ENCODE measurements at regions not wholly inside any gene's neighbourhood (a gene's known extent, or its start where the extent isn't known, plus 50 kb on each side); places are given as distances from the start of the nearest gene placed in this dataset.

GRCh38 chr1:5601516-5601915 is 390.7 kb downstream of the NPHP4 start:
- 50% methylated on average over 19 of the region's 21 CpGs for WGBS (ENCODE audit: insufficient coverage, low coverage, low lambda C conversion rate, missing lambda C conversion rate)
- H3K4me1 ChIP-seq = peaks cover 0 to 9% (median 0%) of the 10 kb centered on the region in 4 donors
- H3K27me3 ChIP-seq = no peaks in the 10 kb centered on the region
- no peak overlapping the region for H3K4me3 ChIP-seq
- no peak overlapping the region for H3K27ac ChIP-seq
- ATAC-seq = no peak
- no peak for DNase-seq
- intact Hi-C loops (cut with DNase I) = no loop called here
- no peaks in the 10 kb centered on the region for H3K36me3 ChIP-seq
- TF ChIP-seq CTCF (IDR thresholded peaks at IDR 0.05) = no peak
- no peak for TF ChIP-seq POLR2A (IDR thresholded peaks at IDR 0.05)
- H3K9me3 ChIP-seq = no peaks in the 10 kb centered on the region

DNA sequence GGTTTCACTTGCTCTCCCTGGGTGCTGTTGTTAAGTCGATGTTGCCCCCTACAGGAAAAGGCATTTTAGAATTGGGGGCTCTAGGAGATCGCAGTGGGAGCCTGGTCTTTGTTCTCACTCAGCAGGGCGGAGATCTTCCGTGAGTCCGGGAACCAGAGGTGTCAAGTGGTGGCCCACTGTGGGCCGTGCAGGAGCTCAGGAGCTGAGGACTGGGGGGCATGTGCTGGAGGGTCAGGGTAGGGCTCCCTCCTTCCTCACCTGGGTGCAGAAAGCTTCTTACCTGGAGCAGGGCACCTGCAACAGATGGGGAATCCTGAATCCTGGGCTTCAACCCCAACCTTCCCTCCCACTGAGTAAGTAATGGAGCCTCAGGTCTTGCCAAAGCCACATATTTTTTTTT is 392.7 kb downstream of the NPHP4 start:
- ATAC-seq = no peak
- TF ChIP-seq CTCF (IDR thresholded peaks at IDR 0.05) (no peak), POLR2A (IDR thresholded peaks at IDR 0.05) (no peak)
- 33% methylated on average over 1 of the region's 6 CpGs for WGBS (ENCODE audit: insufficient coverage, low coverage, low lambda C conversion rate, missing lambda C conversion rate)
- no peaks in the 10 kb centered on the region for H3K9me3 ChIP-seq
- no peak overlapping the region for H3K27ac ChIP-seq
- no peaks in the 10 kb centered on the region for H3K36me3 ChIP-seq
- DNase-seq = no peak
- H3K4me1 ChIP-seq = peaks cover 0 to 9% (median 0%) of the 10 kb centered on the region in 4 donors
- no peak overlapping the region for H3K4me3 ChIP-seq
- no peaks in the 10 kb centered on the region for H3K27me3 ChIP-seq
- intact Hi-C loops (cut with DNase I) = no loop called here

DNA sequence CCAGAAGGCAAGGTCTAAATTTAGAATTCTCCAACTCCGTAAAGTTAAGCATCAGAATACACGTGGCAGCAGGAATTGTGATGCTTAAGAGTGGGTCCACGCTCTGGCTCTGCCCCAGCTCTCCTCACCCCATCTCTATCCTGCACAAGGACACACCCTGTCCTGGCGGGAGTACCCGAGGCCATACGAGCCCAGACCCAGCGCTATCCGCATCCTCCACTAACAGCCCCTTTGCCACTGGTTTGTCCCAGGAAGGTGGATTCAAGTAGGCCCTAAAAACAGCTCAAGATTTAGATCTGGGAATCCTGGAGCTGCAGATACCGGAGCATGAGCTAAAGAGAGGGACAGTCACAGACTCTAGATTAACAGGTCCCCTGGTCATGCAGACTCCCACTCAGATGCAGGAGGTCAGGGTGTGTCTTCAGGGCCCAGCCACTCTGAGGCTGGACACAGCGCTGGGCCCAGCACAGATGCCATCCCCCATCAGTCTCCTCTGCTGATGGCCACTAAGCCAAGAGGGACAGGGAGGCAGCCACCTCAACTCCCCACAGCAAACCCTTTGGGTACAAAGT is 393.3 kb downstream of the NPHP4 start:
- WGBS (ENCODE audit: insufficient coverage, low coverage, low lambda C conversion rate, missing lambda C conversion rate) = 64% methylated on average over 5 of the region's 10 CpGs
- TF ChIP-seq POLR2A (IDR thresholded peaks at IDR 0.05) = no peak
- no peak for TF ChIP-seq CTCF (IDR thresholded peaks at IDR 0.05)
- no peak for DNase-seq
- H3K27ac ChIP-seq = no peak overlapping the region
- H3K9me3 ChIP-seq = no peaks in the 10 kb centered on the region
- peaks cover 0 to 9% (median 0%) of the 10 kb centered on the region in 4 donors for H3K4me1 ChIP-seq
- no peak for ATAC-seq
- H3K27me3 ChIP-seq = no peaks in the 10 kb centered on the region
- H3K4me3 ChIP-seq = no peak overlapping the region
- intact Hi-C loops (cut with DNase I) = no loop called here
- H3K36me3 ChIP-seq = no peaks in the 10 kb centered on the region

DNA sequence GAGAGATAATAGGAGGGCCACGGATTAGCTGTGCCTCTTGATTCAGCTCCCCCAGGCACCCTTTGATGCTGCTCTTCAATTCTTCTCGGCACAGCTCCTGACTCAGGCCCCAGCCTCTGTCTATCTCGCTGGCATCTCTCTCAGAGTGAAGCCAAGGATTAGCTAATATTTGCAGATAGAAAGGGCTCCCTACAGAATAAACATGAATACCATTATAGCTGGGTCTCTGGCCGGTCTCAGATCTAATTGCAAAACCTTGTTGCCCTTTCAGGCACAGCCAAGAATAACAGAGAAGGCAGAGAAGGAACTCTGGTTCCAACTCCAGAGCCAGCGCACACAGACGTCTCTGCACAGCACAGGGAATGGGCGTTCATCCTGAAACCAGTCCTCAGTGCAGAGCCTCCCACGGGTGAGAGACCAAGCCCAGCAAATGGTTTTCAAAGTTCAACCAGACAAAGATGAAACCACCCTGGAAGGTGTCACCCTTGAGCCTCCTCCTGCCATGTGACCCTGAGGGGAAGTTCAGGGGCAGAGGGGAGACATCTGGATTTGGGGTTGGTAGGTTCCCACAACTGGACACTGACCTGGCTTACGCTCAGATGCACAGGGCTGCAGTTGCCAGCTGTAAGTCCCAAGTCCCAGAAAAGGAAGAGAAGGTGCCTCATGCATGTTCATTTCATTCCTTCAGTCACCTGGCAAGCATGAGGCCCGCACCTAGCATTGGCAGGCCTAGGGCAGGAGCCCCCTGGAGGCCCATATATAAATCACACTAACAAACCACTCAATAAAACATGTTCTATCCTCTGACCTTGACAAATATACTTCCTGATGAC is 394.0 kb downstream of the NPHP4 start:
- H3K4me3 ChIP-seq = no peak overlapping the region
- H3K27me3 ChIP-seq = no peaks in the 10 kb centered on the region
- TF ChIP-seq POLR2A (IDR thresholded peaks at IDR 0.05) = no peak
- TF ChIP-seq CTCF (IDR thresholded peaks at IDR 0.05) = no peak
- no peaks in the 10 kb centered on the region for H3K9me3 ChIP-seq
- DNase-seq (no peak), ATAC-seq (peak; percentile 49 to 90 (median 66))
- peaks cover 0 to 9% (median 0%) of the 10 kb centered on the region in 4 donors for H3K4me1 ChIP-seq
- H3K36me3 ChIP-seq = no peaks in the 10 kb centered on the region
- H3K27ac ChIP-seq = no peak overlapping the region
- WGBS (ENCODE audit: insufficient coverage, low coverage, low lambda C conversion rate, missing lambda C conversion rate) = 20% methylated on average over 8 of the region's 10 CpGs
- intact Hi-C loops (cut with DNase I) = no loop called here

Data from right lobe of liver (tissue), 6 donors.